Stimulated activated naive CD8-positive, alpha-beta T cell treated with anti-CD3 and anti-CD28 coated beads, Interleukin-15, Interleukin-2, amounts not matched to agents 100 U/mL and 50 U/mL, for 24 hours (primary cell): ENCODE measurements at regions not wholly inside any gene's neighbourhood (a gene's known extent, or its start where the extent isn't known, plus 50 kb on each side); places are given as distances from the start of the nearest gene placed in this dataset.

Experiments
- ATAC-seq: fragments of 150-1000 bp; cut with Tn5 transposase; one replicate; pipeline ENCODE4 v1.10.0; 2021
- DNase-seq: peaks from one replicate; pipeline ENCODE4 v3.0.0; 2021

- no peak for ATAC-seq
- DNase-seq: no peak
Measured at GRCh38 chr12:75974323-75975187, 57.0 kb downstream of the PHLDA1 start.

- DNase-seq (no peak), ATAC-seq (peak; percentile 75)
Measured at GRCh38 chr12:75971253-75971652, 60.3 kb downstream of the PHLDA1 start.

GRCh38 chr12:75970310-75970709 is 61.3 kb downstream of the PHLDA1 start:
- ATAC-seq: no peak
- no peak for DNase-seq

- no peak for ATAC-seq
- no peak for DNase-seq
Measured at GRCh38 chr12:75969768-75970167, 61.8 kb downstream of the PHLDA1 start.

GRCh38 chr12:75965661-75966060 is 65.9 kb downstream of the PHLDA1 start:
- DNase-seq: no peak

GRCh38 chr12:75964150-75964549 is 67.4 kb downstream of the PHLDA1 start:
- no peak for DNase-seq

More at GRCh38 chr12:75965661-75966060, 65.9 kb downstream of the PHLDA1 start:
- no peak for ATAC-seq

GRCh38 chr12:75961878-75962277 is 69.7 kb downstream of the PHLDA1 start:
- no peak for DNase-seq
- ATAC-seq: no peak

More at GRCh38 chr12:75964150-75964549, 67.4 kb downstream of the PHLDA1 start:
- no peak for ATAC-seq

GRCh38 chr12:75960954-75961661 is 70.5 kb downstream of the PHLDA1 start:
- DNase-seq (no peak), ATAC-seq (no peak)

- ATAC-seq: no peak
- no peak for DNase-seq
Measured at GRCh38 chr12:75960086-75960910, 71.3 kb downstream of the PHLDA1 start.

- DNase-seq (no peak), ATAC-seq (no peak)
Measured at GRCh38 chr12:75959506-75959905, 72.1 kb downstream of the PHLDA1 start.

- DNase-seq (no peak), ATAC-seq (no peak)
Measured at GRCh38 chr12:75959060-75959459, 72.5 kb downstream of the PHLDA1 start.

- ATAC-seq (no peak), DNase-seq (no peak)
Measured at GRCh38 chr12:75955251-75955650, 76.3 kb downstream of the PHLDA1 start.

- DNase-seq (no peak), ATAC-seq (no peak)
Measured at GRCh38 chr12:75954749-75955148, 76.8 kb downstream of the PHLDA1 start.

- DNase-seq (no peak), ATAC-seq (peak; percentile 93)
Measured at GRCh38 chr12:75954041-75954440, 77.5 kb downstream of the PHLDA1 start.

- ATAC-seq (no peak), DNase-seq (no peak)
Measured at GRCh38 chr12:75953312-75953906, 78.2 kb downstream of the PHLDA1 start.

- no peak for DNase-seq
- peak; percentile 29 for ATAC-seq
Measured at GRCh38 chr12:75951399-75952278, 79.9 kb downstream of the PHLDA1 start.

- ATAC-seq (no peak), DNase-seq (no peak)
Measured at GRCh38 chr12:75947156-75947723, 84.3 kb downstream of the PHLDA1 start.

GRCh38 chr12:75945581-75945980 is 86.0 kb downstream of the PHLDA1 start:
- no peak for DNase-seq
- ATAC-seq: no peak

GRCh38 chr12:75944905-75945432 is 86.6 kb downstream of the PHLDA1 start:
- DNase-seq (no peak), ATAC-seq (no peak)
